ENCODE measurements at regions not wholly inside any gene's neighbourhood (a gene's known extent, or its start where the extent isn't known, plus 50 kb on each side); places are given as distances from the start of the nearest gene placed in this dataset.

GRCh38 chr4:174154215-174154854 is 129.1 kb downstream of the FBXO8 start:
- DNase-seq (ENCODE audit: low read depth in 1 of 2, low spot score in 2 of 2) (no peak), FAIRE-seq (no peak)
- H3K9ac ChIP-seq (replicated peaks in 1 of 4; ENCODE audit: extremely low read depth in 1 of 4, low read depth in 3 of 4, low read length in 3 of 4): no peak overlapping the region
- H4K8ac ChIP-seq (ENCODE audit: extremely low read depth, insufficient read depth, low read length): no peak overlapping the region
- H2AFZ ChIP-seq (ENCODE audit: low read length): no peak overlapping the region
- H2BK5ac ChIP-seq (ENCODE audit: low read depth, low read length): no peak overlapping the region
- ChIA-PET CTCF (ENCODE audit: partially characterized antibody) (interaction anchor here (0.8 to 1.6 kb wide), 6 partner anchors 10 to 649 kb away, joined by 3 to 4 read pairs (median 3); no protein-coding TSS in a partner anchor), POLR2A (ENCODE audit: partially characterized antibody) (no interaction called here)
- H3K4me1 ChIP-seq (replicated peaks in 1 of 4; ENCODE audit: control insufficient read depth in 3 of 4, insufficient read depth in 4 of 4, low read length in 3 of 4): no peaks in the 10 kb centered on the region
- H3K23me2 ChIP-seq (ENCODE audit: low read depth, low read length): no peaks in the 10 kb centered on the region
- H4K91ac ChIP-seq (replicated peaks; ENCODE audit: insufficient read length, low read length): no peak overlapping the region
- no peak overlapping the region for H2AK5ac ChIP-seq (ENCODE audit: low read depth, low read length)
- no peaks in the 10 kb centered on the region for H3K9me3 ChIP-seq (ENCODE audit: insufficient read depth in 2 of 2, low read depth in 1 of 2, low read length in 1 of 2)
- H3K4ac ChIP-seq (replicated peaks; ENCODE audit: insufficient read length, low read depth, low read length): no peak overlapping the region
- no peak overlapping the region for H3K4me2 ChIP-seq (ENCODE audit: insufficient read depth in 1 of 2, low read depth in 2 of 2, low read length in 2 of 2)
- no peaks in the 10 kb centered on the region for H3K79me1 ChIP-seq (ENCODE audit: low read depth, low read length)
- no peak overlapping the region for H2BK12ac ChIP-seq (ENCODE audit: low read depth, low read length)
- no peaks in the 10 kb centered on the region for H4K20me1 ChIP-seq (replicated peaks in 1 of 2; ENCODE audit: control insufficient read depth in 1 of 2, insufficient read depth in 2 of 2, low read length in 2 of 2)
- no peak overlapping the region for H3K23ac ChIP-seq (ENCODE audit: insufficient read length)
- WGBS, 2 experiments (ENCODE audit: extremely low coverage in 1 of 2, insufficient coverage in 1 of 2, insufficient read length in 1 of 2, insufficient replicate concordance in 2 of 2, low coverage in 1 of 2, low lambda C conversion rate in 2 of 2, missing lambda C conversion rate in 1 of 2): 86% methylated on average over 5 of the region's 5 CpGs; no CpG with 5 or more reads in 1 of the 2 experiments
- H4K5ac ChIP-seq (ENCODE audit: insufficient read length, low read depth, low read length): no peak overlapping the region
- no peak overlapping the region for H3K27ac ChIP-seq (ENCODE audit: low read depth, low read length)
- H2BK20ac ChIP-seq (ENCODE audit: low read length): no peak overlapping the region
- H3K27me3 ChIP-seq (replicated peaks in 1 of 4; ENCODE audit: control insufficient read depth in 3 of 4, extremely low read depth in 1 of 4, insufficient read depth in 3 of 4, low read length in 3 of 4): no peaks in the 10 kb centered on the region
- no peaks in the 10 kb centered on the region for H3K79me2 ChIP-seq (ENCODE audit: control insufficient read depth in 1 of 2, insufficient read depth in 2 of 2, low read length in 2 of 2)
- H3K56ac ChIP-seq (replicated peaks; ENCODE audit: insufficient read length, low read depth, low read length): no peak overlapping the region
- no peaks in the 10 kb centered on the region for H3K36me3 ChIP-seq (ENCODE audit: control insufficient read depth in 2 of 4, insufficient read depth in 4 of 4, low read length in 3 of 4)
- H3K4me3 ChIP-seq (ENCODE audit: extremely low read depth in 1 of 4, insufficient read depth in 2 of 4, low read depth in 3 of 4, low read length in 4 of 4): no peak overlapping the region
- H3K18ac ChIP-seq (ENCODE audit: extremely low read depth, low read length): no peak overlapping the region
- TF ChIP-seq RAD21 (IDR thresholded peaks at IDR 0.05 in 1 of 2, conservative IDR thresholded peaks at IDR 0.05 in 1 of 2; ENCODE audit: low read depth in 2 of 2, low read length in 2 of 2) (no peak), CTBP2 (IDR thresholded peaks at IDR 0.05; ENCODE audit: borderline replicate concordance, insufficient read depth, insufficient read length, low read length) (no peak), SP2 (IDR thresholded peaks at IDR 0.05; ENCODE audit: low read length) (no peak), KDM4A (IDR thresholded peaks at IDR 0.05; ENCODE audit: low read depth, low read length, severe bottlenecking) (no peak), BCL11A (IDR thresholded peaks at IDR 0.05; ENCODE audit: low read depth in 2 of 2, low read length in 2 of 2) (no peak), BACH1 (IDR thresholded peaks at IDR 0.05; ENCODE audit: low read length) (no peak), CTCF (IDR thresholded peaks at IDR 0.05; ENCODE audit: control extremely low read depth in 1 of 3, insufficient read depth in 1 of 3, low read depth in 1 of 3, low read length in 3 of 3) (no peak), SIN3A (conservative IDR thresholded peaks at IDR 0.05 in 1 of 2, IDR thresholded peaks at IDR 0.05 in 1 of 2; ENCODE audit: low read depth in 1 of 2, low read length in 2 of 2) (no peak), CBX5 (IDR thresholded peaks at IDR 0.05; ENCODE audit: low read depth, low read length) (no peak), TAF1 (IDR thresholded peaks at IDR 0.05; ENCODE audit: low read depth, low read length) (no peak), RFX5 (IDR thresholded peaks at IDR 0.05; ENCODE audit: borderline replicate concordance, low read depth, low read length) (no peak)
- H3K14ac ChIP-seq (ENCODE audit: insufficient read length): no peak overlapping the region
- no peak overlapping the region for H2BK120ac ChIP-seq (replicated peaks; ENCODE audit: low read depth, low read length)
- H2BK15ac ChIP-seq (ENCODE audit: low read length): no peak overlapping the region
